ENCODE measurements at regions not wholly inside any gene's neighbourhood (a gene's known extent, or its start where the extent isn't known, plus 50 kb on each side); places are given as distances from the start of the nearest gene placed in this dataset.

GRCh38 chr4:138904793-138905192, 110.8 kb upstream of the NOCT start:
- WGBS, 5 donors, result 88 to 95% (median 93%) methylated on average over 4 of the region's 4 CpGs
- Histone ChIP-seq H3K27ac (no peak overlapping the region), H3K9me3 (no peaks in the 10 kb centered on the region), H3K4me1 (no peaks in the 10 kb centered on the region), H3K36me3 (no peaks in the 10 kb centered on the region), H3K4me3 (no peak overlapping the region), H3K27me3 (replicated peaks in 1 of 7) (no peaks in the 10 kb centered on the region)
- DNase-seq, result no peak
- intact Hi-C loops (cut with DNase I; ENCODE audit: low total_unique reads), result no loop called here
- TF ChIP-seq POLR2A (IDR thresholded peaks at IDR 0.05) (no peak), CTCF (IDR thresholded peaks at IDR 0.05 in 8 of 11, conservative IDR thresholded peaks at IDR 0.05 in 3 of 11) (no peak), POLR2AphosphoS5 (IDR thresholded peaks at IDR 0.05) (no peak)

GRCh38 chr4:138903185-138903584, 112.4 kb upstream of the NOCT start:
- intact Hi-C loops (cut with DNase I; ENCODE audit: low total_unique reads), result no loop called here
- H3K4me3 ChIP-seq, result no peak overlapping the region
- no peaks in the 10 kb centered on the region for H3K9me3 ChIP-seq
- DNase-seq, result no peak
- WGBS, 5 donors, result 75 to 83% (median 77%) methylated on average over 3 of the region's 3 CpGs
- H3K27ac ChIP-seq, result no peak overlapping the region
- no peaks in the 10 kb centered on the region for H3K36me3 ChIP-seq
- H3K4me1 ChIP-seq, result no peaks in the 10 kb centered on the region
- H3K27me3 ChIP-seq (replicated peaks in 1 of 7), result no peaks in the 10 kb centered on the region
- TF ChIP-seq POLR2AphosphoS5 (IDR thresholded peaks at IDR 0.05), result no peak
- no peak for TF ChIP-seq POLR2A (IDR thresholded peaks at IDR 0.05)
- TF ChIP-seq CTCF (IDR thresholded peaks at IDR 0.05 in 8 of 11, conservative IDR thresholded peaks at IDR 0.05 in 3 of 11), result no peak

GRCh38 chr4:138902705-138903104, 112.9 kb upstream of the NOCT start:
- TF ChIP-seq CTCF (IDR thresholded peaks at IDR 0.05 in 8 of 11, conservative IDR thresholded peaks at IDR 0.05 in 3 of 11), result no peak
- TF ChIP-seq POLR2AphosphoS5 (IDR thresholded peaks at IDR 0.05), result no peak
- no peak for TF ChIP-seq POLR2A (IDR thresholded peaks at IDR 0.05)
- Histone ChIP-seq H3K27ac (no peak overlapping the region), H3K9me3 (no peaks in the 10 kb centered on the region), H3K27me3 (replicated peaks in 1 of 7) (no peaks in the 10 kb centered on the region), H3K4me1 (no peaks in the 10 kb centered on the region), H3K4me3 (no peak overlapping the region), H3K36me3 (no peaks in the 10 kb centered on the region)
- intact Hi-C loops (cut with DNase I; ENCODE audit: low total_unique reads), result no loop called here
- WGBS, 5 donors, result 78 to 87% (median 81%) methylated on average over 3 of the region's 3 CpGs
- DNase-seq, result no peak

DNA sequence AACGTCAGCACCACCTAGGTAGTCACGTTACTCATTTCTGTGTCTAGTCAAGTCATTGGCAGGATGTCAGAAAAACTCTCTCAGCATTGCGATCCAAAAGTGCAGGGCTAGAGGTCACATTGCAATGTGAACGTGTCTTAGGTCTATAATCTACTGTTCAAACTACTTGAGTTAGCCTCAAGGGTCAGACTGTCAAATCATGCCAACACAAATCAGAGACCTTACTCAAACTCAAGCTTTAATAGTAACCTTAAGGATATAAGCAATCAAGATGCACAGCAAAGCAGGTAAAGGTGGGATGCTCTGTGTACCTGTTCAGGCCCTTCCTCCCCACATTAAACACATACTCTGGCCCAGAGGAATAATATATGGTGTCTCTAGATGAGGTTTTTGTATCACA, 114.4 kb upstream of the NOCT start:
- no peak for TF ChIP-seq POLR2AphosphoS5 (IDR thresholded peaks at IDR 0.05)
- TF ChIP-seq POLR2A (IDR thresholded peaks at IDR 0.05), result no peak
- intact Hi-C loops (cut with DNase I; ENCODE audit: low total_unique reads), result no loop called here
- DNase-seq, result no peak
- WGBS, 5 donors, result 86 to 94% (median 92%) methylated on average over 4 of the region's 4 CpGs
- H3K9me3 ChIP-seq, result no peaks in the 10 kb centered on the region
- no peaks in the 10 kb centered on the region for H3K36me3 ChIP-seq
- H3K27ac ChIP-seq, result no peak overlapping the region
- no peaks in the 10 kb centered on the region for H3K4me1 ChIP-seq
- H3K27me3 ChIP-seq (replicated peaks in 1 of 7), result no peaks in the 10 kb centered on the region
- H3K4me3 ChIP-seq, result no peak overlapping the region

- DNase-seq, result no peak
- Histone ChIP-seq H3K4me3 (no peak overlapping the region), H3K36me3 (no peaks in the 10 kb centered on the region), H3K27me3 (replicated peaks in 1 of 7) (no peaks in the 10 kb centered on the region), H3K4me1 (no peaks in the 10 kb centered on the region), H3K9me3 (no peaks in the 10 kb centered on the region), H3K27ac (no peak overlapping the region)
- WGBS, 5 donors, result 67 to 83% (median 73%) methylated on average over 3 of the region's 3 CpGs
- intact Hi-C loops (cut with DNase I; ENCODE audit: low total_unique reads), result no loop called here
- TF ChIP-seq CTCF (IDR thresholded peaks at IDR 0.05 in 8 of 11, conservative IDR thresholded peaks at IDR 0.05 in 3 of 11), result no peak
- TF ChIP-seq POLR2A (IDR thresholded peaks at IDR 0.05), result no peak
- TF ChIP-seq POLR2AphosphoS5 (IDR thresholded peaks at IDR 0.05), result no peak
Measured at GRCh38 chr4:138899999-138900398, 115.6 kb upstream of the NOCT start.
